Keratinocyte (primary cell): ENCODE measurements at regions not wholly inside any gene's neighbourhood (a gene's known extent, or its start where the extent isn't known, plus 50 kb on each side); places are given as distances from the start of the nearest gene placed in this dataset.

Source experiments
- DNase-seq: peaks from one replicate; pipeline ENCODE4 v3.0.0-alpha.2; 2011; ENCODE audit warnings: low read depth, missing footprints, low spot score
- FAIRE-seq: peaks from 2 replicates; lab custom pipeline; 2011; peaks lifted over from hg19 to GRCh38; lab: Jason Lieb, UNC
- H2AFZ ChIP-seq: 2 replicates; pipeline ENCODE4 v1.6.0; 2012; ENCODE audit warnings: low read length, control low read depth, inconsistent platforms; ENCODE audit not compliant: control insufficient read depth
- H3K27ac ChIP-seq: 2 replicates; pipeline ENCODE4 v1.5.1; 2011; ENCODE audit warnings: low read length; ENCODE audit not compliant: control insufficient read depth, insufficient read depth
- H3K27me3 ChIP-seq: 3 replicates; pipeline ENCODE4 v1.6.0; 2011; ENCODE audit warnings: low read length; ENCODE audit not compliant: control insufficient read depth, insufficient read depth; ENCODE audit errors: extremely low read depth
- H3K36me3 ChIP-seq, 2 experiments: 2 replicates in 1 of 2; 3 replicates in 1 of 2; pipeline ENCODE4 v1.5.1; 2011; ENCODE audit warnings: low read length in 2 of 2, mild to moderate bottlenecking in 1 of 2; ENCODE audit not compliant: control insufficient read depth in 2 of 2, insufficient read depth in 2 of 2; ENCODE audit errors: extremely low read depth in 1 of 2
- H3K4me1 ChIP-seq: 3 replicates; pipeline ENCODE4 v1.5.1; 2011; ENCODE audit warnings: low read length; ENCODE audit not compliant: control insufficient read depth, insufficient read depth; ENCODE audit errors: extremely low read depth
- H3K4me2 ChIP-seq: 3 replicates; pipeline ENCODE4 v1.6.0; 2011; ENCODE audit warnings: low read depth, low read length; ENCODE audit not compliant: control insufficient read depth, insufficient read depth; ENCODE audit errors: extremely low read depth
- H3K4me3 ChIP-seq, 3 experiments: fragments of 200-600 bp in 1 of 3; sonication (generic) in 1 of 3; 2 replicates in 2 of 3; 3 replicates in 1 of 3; pipeline ENCODE4 v1.5.1; 2011 to 2016; ENCODE audit warnings: low read length in 3 of 3, mild to moderate bottlenecking in 3 of 3, control low read depth in 2 of 3, inconsistent platforms in 1 of 3, low read depth in 1 of 3, mixed read lengths in 1 of 3, mixed run types in 1 of 3, moderate library complexity in 1 of 3; ENCODE audit not compliant: control insufficient read depth in 2 of 3, insufficient read depth in 2 of 3; ENCODE audit errors: extremely low read depth in 1 of 3
- H3K79me2 ChIP-seq: 2 replicates; pipeline ENCODE4 v1.6.0; 2012; ENCODE audit warnings: low read length; ENCODE audit not compliant: control insufficient read depth, insufficient read depth
- H3K9ac ChIP-seq: 3 replicates; pipeline ENCODE4 v1.6.0; 2011; ENCODE audit warnings: low read length; ENCODE audit not compliant: control insufficient read depth, insufficient read depth; ENCODE audit errors: extremely low read depth
- H3K9me1 ChIP-seq: 3 replicates; pipeline ENCODE4 v1.6.0; 2011; ENCODE audit warnings: low read length; ENCODE audit not compliant: control insufficient read depth, insufficient read depth; ENCODE audit errors: extremely low read depth
- H3K9me3 ChIP-seq: 2 replicates; pipeline ENCODE4 v1.5.1; 2012; ENCODE audit warnings: low read depth, low read length; ENCODE audit not compliant: control insufficient read depth
- H4K20me1 ChIP-seq: 3 replicates; pipeline ENCODE4 v1.6.0; 2011; ENCODE audit warnings: low read length; ENCODE audit not compliant: control insufficient read depth, insufficient read depth; ENCODE audit errors: extremely low read depth
- CTCF ChIP-seq, 3 experiments: IDR thresholded peaks in 1 of 3; conservative IDR thresholded peaks in 1 of 3; optimal IDR thresholded peaks in 1 of 3; 2 replicates in 2 of 3; 3 replicates in 1 of 3; pipeline versions ENCODE3 to v1.5.1; 2011; ENCODE audit warnings: low read length in 3 of 3, mild to moderate bottlenecking in 3 of 3, moderate library complexity in 2 of 3, control low read depth in 1 of 3, inconsistent platforms in 1 of 3; ENCODE audit not compliant: insufficient read depth in 2 of 3; ENCODE audit errors: extremely low read depth in 1 of 3
- EZH2 ChIP-seq: IDR thresholded peaks from one replicate; pipeline ENCODE4 v1.6.1; 2012; ENCODE audit warnings: inconsistent platforms, mild to moderate bottlenecking, low read length, moderate library complexity
- dilution Hi-C: fragments of 300-500 bp; cut with MboI; formaldehyde crosslinking; loops from one replicate; pipeline ENCODE4 v1.7.0; 2020; ENCODE audit warnings: low sequenced_read_pairs; ENCODE audit not compliant: extremely low pct_ligation_motif_present

- Histone ChIP-seq H2AFZ (no peak overlapping the region), H3K9me3 (no peaks in the 10 kb centered on the region), H3K27ac (no peak overlapping the region), H4K20me1 (no peaks in the 10 kb centered on the region), H3K27me3 (no peaks in the 10 kb centered on the region), H3K4me2 (no peak overlapping the region), H3K79me2 (no peaks in the 10 kb centered on the region), H3K9me1 (no peaks in the 10 kb centered on the region), H3K4me1 (no peaks in the 10 kb centered on the region), H3K9ac (no peak overlapping the region), H3K36me3 (no peaks in the 10 kb centered on the region), H3K4me3 (no peak overlapping the region)
- TF ChIP-seq EZH2 (no peak), CTCF (optimal IDR thresholded peaks at IDR 0.05 in 1 of 3, IDR thresholded peaks at IDR 0.05 in 1 of 3, conservative IDR thresholded peaks at IDR 0.05 in 1 of 3; ENCODE audit: extremely low read depth in 1 of 3, insufficient read depth in 2 of 3, low read length in 3 of 3) (no peak)
- no peak for DNase-seq
- dilution Hi-C loops = no loop called here
- FAIRE-seq = no peak
These were observed 335.3 kb downstream of the CNTNAP4 start for GRCh38 chr16:76612497-76612896.

- H3K9ac ChIP-seq = no peak overlapping the region
- no peak overlapping the region for H3K4me3 ChIP-seq
- TF ChIP-seq EZH2 = no peak
- H3K27ac ChIP-seq = no peak overlapping the region
- FAIRE-seq (no peak), DNase-seq (no peak)
- no peak overlapping the region for H3K4me2 ChIP-seq
- no peaks in the 10 kb centered on the region for H4K20me1 ChIP-seq
- dilution Hi-C loops = no loop called here
- no peaks in the 10 kb centered on the region for H3K9me3 ChIP-seq
- no peaks in the 10 kb centered on the region for H3K9me1 ChIP-seq
- no peaks in the 10 kb centered on the region for H3K36me3 ChIP-seq
- no peaks in the 10 kb centered on the region for H3K79me2 ChIP-seq
- no peaks in the 10 kb centered on the region for H3K4me1 ChIP-seq
- no peaks in the 10 kb centered on the region for H3K27me3 ChIP-seq
- no peak overlapping the region for H2AFZ ChIP-seq
These were observed 337.1 kb downstream of the CNTNAP4 start for GRCh38 chr16:76614269-76614668.

- peaks cover 2% of the 10 kb centered on the region for H3K9me3 ChIP-seq
- H3K4me2 ChIP-seq = no peak overlapping the region
- no peak overlapping the region for H2AFZ ChIP-seq
- no peaks in the 10 kb centered on the region for H3K27me3 ChIP-seq
- H3K4me3 ChIP-seq = no peak overlapping the region
- H3K9ac ChIP-seq = no peak overlapping the region
- no peak for TF ChIP-seq CTCF (optimal IDR thresholded peaks at IDR 0.05 in 1 of 3, IDR thresholded peaks at IDR 0.05 in 1 of 3, conservative IDR thresholded peaks at IDR 0.05 in 1 of 3; ENCODE audit: extremely low read depth in 1 of 3, insufficient read depth in 2 of 3, low read length in 3 of 3)
- TF ChIP-seq EZH2 = no peak
- no peaks in the 10 kb centered on the region for H4K20me1 ChIP-seq
- H3K79me2 ChIP-seq = no peaks in the 10 kb centered on the region
- no peaks in the 10 kb centered on the region for H3K36me3 ChIP-seq
- FAIRE-seq = no peak
- no peaks in the 10 kb centered on the region for H3K9me1 ChIP-seq
- dilution Hi-C loops = no loop called here
- no peak overlapping the region for H3K27ac ChIP-seq
- H3K4me1 ChIP-seq = no peaks in the 10 kb centered on the region
- no peak for DNase-seq
These were observed 345.7 kb downstream of the CNTNAP4 start for GRCh38 chr16:76622876-76623275.
